ENCODE measurements at regions not wholly inside any gene's neighbourhood (a gene's known extent, or its start where the extent isn't known, plus 50 kb on each side); places are given as distances from the start of the nearest gene placed in this dataset.
A peak's percentile ranks its signal among the peaks of the same experiment; 100 is the strongest.
"Not testable (repeated sequence)": the region's sequence is repeated elsewhere in the genome, so short reads cannot be mapped to it uniquely, and the experiment has no call there.

GRCh38 chr3:22373182-22373581 is 622.2 kb upstream of the ZNF385D start:
- no peak for DNase-seq
- no peak overlapping the region for H3K4me3 ChIP-seq
- intact Hi-C loops (cut with DNase I, micrococcal nuclease), result no loop called here
- H3K36me3 ChIP-seq (ENCODE audit: low read depth), result no peaks in the 10 kb centered on the region
- H3K9me3 ChIP-seq, result no peaks in the 10 kb centered on the region
- ATAC-seq, result no peak
- TF ChIP-seq CTCF (IDR thresholded peaks at IDR 0.05), result no peak
- no peaks in the 10 kb centered on the region for H3K4me1 ChIP-seq (ENCODE audit: low read depth)

GRCh38 chr3:22373827-22374226 is 622.8 kb upstream of the ZNF385D start:
- H3K4me1 ChIP-seq (ENCODE audit: low read depth), result no peaks in the 10 kb centered on the region
- H3K4me3 ChIP-seq, result no peak overlapping the region
- no peaks in the 10 kb centered on the region for H3K9me3 ChIP-seq
- DNase-seq (no peak), ATAC-seq (no peak)
- no peaks in the 10 kb centered on the region for H3K36me3 ChIP-seq (ENCODE audit: low read depth)
- TF ChIP-seq CTCF (IDR thresholded peaks at IDR 0.05), result no peak
- intact Hi-C loops (cut with DNase I, micrococcal nuclease), result no loop called here

- Histone ChIP-seq H3K9me3 (no peaks in the 10 kb centered on the region), H3K36me3 (ENCODE audit: low read depth) (no peaks in the 10 kb centered on the region), H3K4me1 (ENCODE audit: low read depth) (no peaks in the 10 kb centered on the region), H3K4me3 (no peak overlapping the region)
- no peak for ATAC-seq
- DNase-seq, result no peak
- intact Hi-C loops (cut with DNase I, micrococcal nuclease), result no loop called here
- no peak for TF ChIP-seq CTCF (IDR thresholded peaks at IDR 0.05)
Measured at GRCh38 chr3:22377421-22377820, 626.4 kb upstream of the ZNF385D start.

GRCh38 chr3:22378869-22379268 is 627.9 kb upstream of the ZNF385D start:
- H3K36me3 ChIP-seq (ENCODE audit: low read depth), result no peaks in the 10 kb centered on the region
- no peaks in the 10 kb centered on the region for H3K9me3 ChIP-seq
- no peak for TF ChIP-seq CTCF (IDR thresholded peaks at IDR 0.05)
- DNase-seq, result no peak
- H3K4me1 ChIP-seq (ENCODE audit: low read depth), result no peaks in the 10 kb centered on the region
- intact Hi-C loops (cut with DNase I, micrococcal nuclease), result no loop called here
- no peak for ATAC-seq
- H3K4me3 ChIP-seq, result no peak overlapping the region

GRCh38 chr3:22380253-22380652 is 629.2 kb upstream of the ZNF385D start:
- Histone ChIP-seq H3K36me3 (ENCODE audit: low read depth) (no peaks in the 10 kb centered on the region), H3K9me3 (no peaks in the 10 kb centered on the region), H3K4me3 (no peak overlapping the region), H3K4me1 (ENCODE audit: low read depth) (no peaks in the 10 kb centered on the region)
- no peak for TF ChIP-seq CTCF (IDR thresholded peaks at IDR 0.05)
- ATAC-seq (no peak), DNase-seq (no peak)
- intact Hi-C loops (cut with DNase I, micrococcal nuclease), result no loop called here

GRCh38 chr3:22381564-22381963 is 630.6 kb upstream of the ZNF385D start:
- H3K36me3 ChIP-seq (ENCODE audit: low read depth); H3K9me3 ChIP-seq; ATAC-seq; H3K4me1 ChIP-seq (ENCODE audit: low read depth); H3K4me3 ChIP-seq; intact Hi-C loops (cut with DNase I, micrococcal nuclease): not testable (repeated sequence)
- peak; percentile 16 to 48 (median 28) for DNase-seq

Data from mucosa of descending colon (tissue), 3 donors.